Skeletal muscle tissue (tissue), 3 donors: ENCODE measurements at regions not wholly inside any gene's neighbourhood (a gene's known extent, or its start where the extent isn't known, plus 50 kb on each side); places are given as distances from the start of the nearest gene placed in this dataset.
"Not testable (repeated sequence)": the region's sequence is repeated elsewhere in the genome, so short reads cannot be mapped to it uniquely, and the experiment has no call there.

Source experiments
- H3K27ac ChIP-seq: one replicate; pipeline ENCODE4 v1.7.0; 2013; ENCODE audit warnings: mild to moderate bottlenecking, low read depth, low read length, inconsistent platforms
- H3K27me3 ChIP-seq, 3 donors: one replicate each; pipeline ENCODE4 v1.7.0; 2013; ENCODE audit warnings: low read length in 3 of 3; ENCODE audit not compliant: control insufficient read depth in 3 of 3, insufficient read depth in 3 of 3
- H3K36me3 ChIP-seq, 3 donors: one replicate each; pipeline ENCODE4 v1.7.0; 2013; ENCODE audit warnings: low read length in 3 of 3; ENCODE audit not compliant: control insufficient read depth in 3 of 3, insufficient read depth in 3 of 3
- H3K4me1 ChIP-seq, 3 donors: one replicate each; pipeline ENCODE4 v1.7.0; 2013; ENCODE audit warnings: low read length in 3 of 3, mild to moderate bottlenecking in 3 of 3; ENCODE audit not compliant: control insufficient read depth in 3 of 3, insufficient read depth in 3 of 3
- H3K4me3 ChIP-seq, 3 donors: one replicate each; pipeline ENCODE4 v1.7.0; 2013; ENCODE audit warnings: low read length in 3 of 3
- H3K9ac ChIP-seq, 3 donors: one replicate each; pipeline ENCODE4 v1.7.0; 2013; ENCODE audit warnings: low read length in 3 of 3, mild to moderate bottlenecking in 3 of 3, moderate library complexity in 2 of 3, low read depth in 1 of 3
- H3K9me3 ChIP-seq, 3 donors: one replicate each; pipeline ENCODE4 v1.7.0; 2013; ENCODE audit warnings: low read length in 3 of 3; ENCODE audit not compliant: control insufficient read depth in 3 of 3
- donor health status: Osteomylitis.

DNA sequence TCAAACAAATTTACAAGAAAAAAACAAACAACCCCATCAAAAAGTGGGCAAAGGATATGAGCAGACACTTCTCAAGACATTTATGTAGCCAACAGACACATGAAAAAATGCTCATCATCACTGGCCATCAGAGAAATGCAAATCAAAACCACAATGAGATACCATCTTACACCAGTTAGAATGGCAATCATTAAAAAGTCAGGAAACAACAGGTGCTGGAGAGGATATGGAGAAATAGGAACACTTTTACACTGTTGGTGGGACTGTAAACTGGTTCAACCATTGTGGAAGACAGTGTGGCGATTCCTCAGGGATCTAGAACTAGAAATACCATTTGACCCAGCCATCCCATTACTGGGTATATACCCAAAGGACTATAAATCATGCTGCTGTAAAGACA, 77.1 kb upstream of the SIM2 start:
- not testable (repeated sequence) for H3K36me3 ChIP-seq, H3K4me1 ChIP-seq, H3K27ac ChIP-seq, H3K27me3 ChIP-seq, H3K9me3 ChIP-seq, H3K9ac ChIP-seq, H3K4me3 ChIP-seq

DNA sequence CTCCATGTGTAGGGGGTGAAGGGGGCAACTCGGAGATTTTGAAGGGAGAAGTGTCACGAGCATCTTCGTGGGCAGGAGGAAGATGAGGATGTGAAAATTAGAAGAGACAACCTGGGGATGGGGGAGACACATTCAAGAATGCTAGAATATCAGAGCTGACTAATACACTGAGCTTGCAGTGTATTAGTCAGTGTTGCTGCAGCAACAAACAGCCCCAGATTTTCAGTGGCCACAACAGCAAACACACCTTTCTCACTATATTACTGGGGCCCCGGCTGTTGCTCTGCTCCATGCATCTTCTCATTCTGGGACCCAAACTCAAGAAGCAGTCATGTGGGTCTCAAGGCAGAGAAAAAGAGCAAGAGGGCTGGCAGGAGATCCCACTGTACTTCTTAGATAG, 74.8 kb upstream of the SIM2 start:
- Histone ChIP-seq H3K27ac (no peak overlapping the region), H3K9ac (no peak overlapping the region), H3K36me3 (no peaks in the 10 kb centered on the region), H3K4me3 (no peak overlapping the region), H3K9me3 (no peaks in the 10 kb centered on the region), H3K27me3 (peaks cover 0 to 14% (median 6%) of the 10 kb centered on the region in 3 donors), H3K4me1 (no peaks in the 10 kb centered on the region)

DNA sequence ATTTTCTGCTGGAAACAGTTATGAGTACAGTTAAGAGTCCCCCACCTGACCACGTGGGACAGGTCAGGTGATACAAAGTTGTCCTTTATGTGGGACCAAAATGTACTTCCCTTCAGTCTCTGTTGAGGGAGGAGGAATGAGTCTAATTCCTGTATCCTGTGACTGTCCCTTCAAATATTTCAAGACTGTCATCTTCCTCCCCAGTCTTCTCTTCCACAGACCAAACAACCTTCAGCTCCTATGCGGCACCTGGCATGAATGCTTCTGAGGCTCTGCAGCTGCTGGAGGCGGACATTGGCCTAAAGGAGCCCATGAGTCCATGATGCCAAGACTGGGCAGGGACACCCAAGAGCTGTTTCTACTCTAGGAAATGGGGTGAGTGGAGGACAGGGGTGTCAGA, 72.1 kb upstream of the SIM2 start:
- Histone ChIP-seq H3K36me3 (no peaks in the 10 kb centered on the region), H3K27me3 (peaks cover 0 to 23% (median 12%) of the 10 kb centered on the region in 3 donors), H3K9me3 (no peaks in the 10 kb centered on the region), H3K9ac (no peak overlapping the region), H3K4me1 (no peaks in the 10 kb centered on the region), H3K27ac (no peak overlapping the region), H3K4me3 (no peak overlapping the region)

DNA sequence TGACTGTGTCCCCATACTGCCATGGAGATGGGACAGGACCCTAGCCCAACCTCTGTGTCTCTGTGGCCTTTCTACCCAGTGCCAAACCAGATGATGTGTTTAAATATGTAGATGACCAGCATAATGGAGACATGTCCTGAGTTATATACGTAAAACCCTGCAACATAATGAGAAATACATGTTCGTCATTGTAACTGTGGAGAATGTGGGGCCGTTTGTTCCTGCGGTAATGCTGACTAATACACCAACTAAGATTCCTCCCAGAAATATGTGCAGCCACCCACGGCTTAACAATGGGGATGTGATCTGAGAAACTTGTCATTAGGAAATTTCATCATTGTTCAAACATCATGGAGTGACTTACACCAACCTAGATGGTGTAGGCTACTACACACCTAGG, 71.7 kb upstream of the SIM2 start:
- Histone ChIP-seq H3K27me3 (peaks cover 0 to 26% (median 12%) of the 10 kb centered on the region in 3 donors), H3K4me3 (no peak overlapping the region)

DNA sequence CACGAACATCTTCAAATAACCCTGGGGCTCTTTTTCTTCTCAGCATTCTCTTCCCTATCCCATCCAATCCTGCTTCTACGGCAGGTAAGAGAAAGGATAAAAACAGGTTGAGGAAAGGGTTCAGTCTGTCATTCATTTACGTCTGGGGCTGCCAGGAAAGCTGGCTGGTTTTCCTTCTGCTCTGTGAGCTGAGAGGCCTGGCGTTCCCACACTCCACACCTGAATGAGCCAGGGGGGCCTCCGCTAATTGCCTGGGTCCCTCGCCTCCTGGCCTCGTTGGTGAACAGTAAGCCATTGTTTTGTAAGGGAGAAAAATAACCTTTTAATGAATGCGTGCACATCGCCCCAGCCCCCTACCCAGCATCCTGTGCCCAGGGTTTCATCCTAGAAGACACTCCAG, 70.8 kb upstream of the SIM2 start:
- Histone ChIP-seq H3K9me3 (no peaks in the 10 kb centered on the region), H3K4me3 (no peak overlapping the region), H3K9ac (no peak overlapping the region), H3K27me3 (peaks cover 0 to 30% (median 16%) of the 10 kb centered on the region in 3 donors), H3K36me3 (no peaks in the 10 kb centered on the region), H3K27ac (no peak overlapping the region), H3K4me1 (no peaks in the 10 kb centered on the region)

More for the DNA sequence above, 71.7 kb upstream of the SIM2 start:
- Histone ChIP-seq H3K4me1 (no peaks in the 10 kb centered on the region), H3K36me3 (no peaks in the 10 kb centered on the region), H3K27ac (no peak overlapping the region), H3K9me3 (no peaks in the 10 kb centered on the region), H3K9ac (no peak overlapping the region)

DNA sequence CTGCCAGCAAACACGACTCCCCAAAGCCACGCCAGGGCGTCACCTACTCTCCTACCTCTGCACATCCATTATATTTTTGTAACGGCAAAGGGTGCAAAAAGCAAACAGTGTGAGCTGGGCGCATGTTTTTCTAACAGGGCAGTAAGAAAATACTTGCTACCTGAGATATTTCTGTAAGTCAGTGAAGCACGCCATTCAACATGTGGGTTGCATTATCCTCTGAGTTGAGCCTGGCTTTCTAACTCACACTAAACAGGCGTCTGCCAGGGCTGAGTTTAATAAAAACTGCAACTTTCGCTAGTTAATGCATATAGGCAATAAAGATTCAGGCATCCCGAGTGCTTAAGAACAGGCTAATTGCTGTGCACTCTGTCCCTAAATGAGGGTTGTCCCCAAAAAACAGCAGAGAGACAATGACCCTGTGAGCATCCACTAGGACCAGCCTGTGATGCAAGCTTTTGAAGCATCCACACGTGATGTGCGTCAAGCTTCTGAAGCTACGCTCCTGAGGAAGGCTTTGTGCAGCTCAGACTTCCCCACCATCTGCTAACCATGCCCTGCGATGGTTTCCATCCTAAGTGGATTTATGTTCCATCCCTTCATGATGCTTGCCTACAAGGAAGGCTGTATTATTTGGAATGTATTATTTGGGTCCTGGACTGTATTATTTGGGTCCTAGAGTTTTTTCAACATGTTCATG, 70.0 kb upstream of the SIM2 start:
- no peaks in the 10 kb centered on the region for H3K4me1 ChIP-seq
- no peaks in the 10 kb centered on the region for H3K9me3 ChIP-seq
- H3K27me3 ChIP-seq = peaks cover 0 to 30% (median 17%) of the 10 kb centered on the region in 3 donors
- H3K27ac ChIP-seq = no peak overlapping the region
- no peak overlapping the region for H3K4me3 ChIP-seq
- H3K9ac ChIP-seq = no peak overlapping the region
- no peaks in the 10 kb centered on the region for H3K36me3 ChIP-seq

DNA sequence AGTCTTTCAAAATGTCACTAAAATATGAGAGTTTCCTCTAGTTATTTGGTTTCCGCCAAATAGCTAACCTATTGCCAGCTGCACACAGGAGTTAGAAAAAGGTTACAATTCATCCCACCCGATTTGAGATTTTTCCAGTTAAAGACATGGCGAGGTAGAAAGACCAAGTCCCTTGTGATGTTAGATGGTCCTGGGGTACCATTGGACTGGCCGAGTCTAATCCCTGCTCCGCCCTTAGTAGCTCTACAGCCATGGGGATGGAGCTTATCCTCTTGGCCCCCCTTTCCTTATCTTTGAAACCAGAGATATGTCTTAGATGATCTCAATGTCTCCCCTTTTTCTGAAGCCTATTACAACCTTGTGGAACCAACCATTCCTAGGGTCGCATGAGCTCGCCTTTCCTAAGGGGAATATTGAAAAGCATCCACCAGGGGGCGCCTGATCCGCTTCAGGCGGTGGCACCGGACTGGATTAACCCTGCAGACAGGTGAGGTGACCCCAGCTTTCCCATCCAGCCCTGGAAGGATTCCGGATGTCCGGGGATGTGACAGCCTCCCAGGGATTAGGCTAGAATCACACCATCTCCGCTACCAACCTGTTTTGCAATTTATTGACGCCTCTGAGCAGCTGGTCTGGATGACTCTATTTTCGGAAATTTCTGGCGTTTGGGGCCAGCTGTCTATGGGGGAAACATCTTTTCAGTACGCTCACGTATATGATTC, 68.3 kb upstream of the SIM2 start:
- Histone ChIP-seq H3K4me1 (no peaks in the 10 kb centered on the region), H3K4me3 (no peak overlapping the region), H3K9ac (no peak overlapping the region), H3K27me3 (peaks cover 0 to 30% (median 17%) of the 10 kb centered on the region in 3 donors), H3K27ac (no peak overlapping the region), H3K36me3 (no peaks in the 10 kb centered on the region), H3K9me3 (no peaks in the 10 kb centered on the region)

DNA sequence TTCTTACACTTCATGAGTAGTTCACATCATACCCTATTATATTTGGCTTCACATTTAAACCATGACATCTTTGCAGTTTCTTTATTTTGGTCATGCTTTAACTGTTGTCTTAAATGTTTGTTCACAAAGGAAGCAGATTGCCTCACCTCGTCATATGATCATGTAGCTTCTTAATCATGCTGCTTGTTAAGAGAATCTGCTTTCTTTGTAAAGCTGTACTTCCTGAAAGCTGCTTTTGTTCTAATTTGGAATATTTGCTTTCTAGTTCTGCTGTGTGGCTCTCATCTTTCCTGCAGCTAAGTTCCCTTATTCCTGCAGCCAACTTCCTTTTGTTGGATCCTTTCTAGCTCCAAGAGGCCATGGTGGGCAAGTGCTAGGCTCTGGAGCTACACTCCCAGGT, 62.9 kb upstream of the SIM2 start:
- Histone ChIP-seq H3K9ac (no peak overlapping the region), H3K36me3 (no peaks in the 10 kb centered on the region)

DNA sequence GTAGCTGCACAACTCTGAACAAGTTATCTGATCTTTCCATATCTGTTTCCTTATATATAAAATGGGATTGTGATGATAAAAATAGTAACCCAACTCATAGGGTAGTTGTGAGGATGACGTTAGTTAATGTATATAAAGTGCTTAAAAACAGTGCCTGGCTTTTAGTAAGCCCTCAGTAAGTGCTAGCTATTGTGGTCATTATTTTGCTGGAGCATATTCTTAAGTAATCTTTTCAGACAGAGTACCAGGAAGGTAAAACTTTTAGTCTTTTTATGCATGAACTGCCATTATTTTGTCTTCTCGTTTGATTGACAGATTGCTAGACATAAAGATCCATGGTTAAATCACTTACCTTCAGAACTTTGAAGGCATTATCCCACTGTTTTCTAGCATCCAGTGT, 62.5 kb upstream of the SIM2 start:
- Histone ChIP-seq H3K27ac (no peak overlapping the region), H3K4me3 (no peak overlapping the region), H3K36me3 (no peaks in the 10 kb centered on the region), H3K27me3 (peaks cover 0 to 21% (median 18%) of the 10 kb centered on the region in 3 donors), H3K9me3 (peaks cover 5% of the 10 kb centered on the region in 3 donors), H3K9ac (no peak overlapping the region), H3K4me1 (peaks cover 0 to 5% (median 0%) of the 10 kb centered on the region in 3 donors)

More for the DNA sequence above, 62.9 kb upstream of the SIM2 start:
- H3K9me3 ChIP-seq = peaks cover 5% of the 10 kb centered on the region in 3 donors
- H3K27ac ChIP-seq = no peak overlapping the region
- peaks cover 0 to 23% (median 16%) of the 10 kb centered on the region in 3 donors for H3K27me3 ChIP-seq
- H3K4me1 ChIP-seq = peaks cover 0 to 5% (median 0%) of the 10 kb centered on the region in 3 donors
- no peak overlapping the region for H3K4me3 ChIP-seq

DNA sequence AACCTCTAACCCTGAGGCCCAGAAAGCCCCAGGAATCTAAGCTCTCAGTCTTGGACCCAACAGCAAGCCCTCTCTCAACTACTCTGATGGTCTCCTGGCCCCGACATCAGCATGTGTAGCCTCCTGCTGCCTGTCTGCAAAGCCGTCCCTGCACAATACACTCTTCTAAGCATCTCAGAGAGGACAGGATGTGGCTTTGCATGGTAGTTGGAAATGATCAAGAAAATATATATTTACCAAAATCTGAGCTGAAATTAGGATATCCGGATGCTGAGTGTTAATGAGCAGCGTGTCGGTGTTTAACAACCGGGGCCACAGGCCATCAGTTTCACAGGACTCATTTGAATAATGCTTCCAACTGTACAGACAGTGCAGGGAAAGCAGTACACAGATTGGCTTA, 59.1 kb upstream of the SIM2 start:
- H3K27me3 ChIP-seq = peaks cover 0 to 23% (median 18%) of the 10 kb centered on the region in 3 donors
- H3K27ac ChIP-seq = no peak overlapping the region
- H3K9ac ChIP-seq = no peak overlapping the region
- H3K9me3 ChIP-seq = peaks cover 5% of the 10 kb centered on the region in 3 donors
- H3K36me3 ChIP-seq = no peaks in the 10 kb centered on the region
- peaks cover 0 to 5% (median 0%) of the 10 kb centered on the region in 3 donors for H3K4me1 ChIP-seq
- H3K4me3 ChIP-seq = no peak overlapping the region
